ENCODE measurements at regions not wholly inside any gene's neighbourhood (a gene's known extent, or its start where the extent isn't known, plus 50 kb on each side); places are given as distances from the start of the nearest gene placed in this dataset.

DNA sequence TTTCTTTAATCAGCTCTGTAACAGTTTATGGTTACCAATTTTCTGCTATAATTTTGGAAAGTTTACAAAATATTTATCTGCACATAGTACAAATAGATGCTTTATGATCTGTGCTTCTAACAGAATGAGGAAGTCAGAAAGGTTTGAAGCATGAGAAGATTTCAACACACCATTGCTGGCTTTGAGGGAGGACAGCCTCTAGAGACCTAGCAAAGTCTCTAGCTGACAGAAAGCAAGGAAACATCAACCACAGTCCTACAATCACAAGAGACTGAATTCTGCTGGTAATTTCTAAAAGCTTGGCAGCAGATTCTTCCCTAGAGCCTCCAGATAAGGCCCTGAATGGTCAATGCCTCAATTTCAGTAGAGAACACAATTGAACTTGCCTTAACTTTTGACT, 750.8 kb upstream of the SLC35B3 start:
- intact Hi-C loops (cut with DNase I; ENCODE audit: low total_unique reads): no loop called here
- no peak overlapping the region for H3K4me3 ChIP-seq
- H3K27me3 ChIP-seq: no peaks in the 10 kb centered on the region
- H3K36me3 ChIP-seq: no peaks in the 10 kb centered on the region
- no peaks in the 10 kb centered on the region for H3K9me3 ChIP-seq
- H3K4me1 ChIP-seq: no peaks in the 10 kb centered on the region
- no peak for TF ChIP-seq CTCF (IDR thresholded peaks at IDR 0.05)
- TF ChIP-seq POLR2A (IDR thresholded peaks at IDR 0.05): no peak
- no peak overlapping the region for H3K27ac ChIP-seq
- DNase-seq: no peak

DNA sequence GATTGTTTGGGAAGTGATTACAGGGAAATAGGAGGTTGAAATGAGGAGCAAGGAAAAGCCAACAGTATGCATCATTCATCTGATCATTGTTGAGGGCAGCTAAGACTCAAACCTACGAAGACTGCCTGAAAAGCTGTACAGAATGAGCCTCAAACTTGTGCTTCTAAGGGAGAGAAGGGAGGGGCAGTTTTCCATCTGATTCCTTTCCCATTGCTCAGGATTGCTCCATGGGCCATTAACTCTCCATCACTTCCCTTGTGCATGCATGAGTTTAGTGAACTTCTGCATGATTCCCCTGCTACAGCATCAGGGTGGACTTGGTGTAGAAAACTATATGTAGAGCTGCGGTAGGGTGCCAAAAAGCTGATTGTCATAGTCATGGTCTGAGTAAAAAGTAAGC, 742.7 kb upstream of the SLC35B3 start:
- H3K4me3 ChIP-seq: no peak overlapping the region
- intact Hi-C loops (cut with DNase I; ENCODE audit: low total_unique reads): no loop called here

DNA sequence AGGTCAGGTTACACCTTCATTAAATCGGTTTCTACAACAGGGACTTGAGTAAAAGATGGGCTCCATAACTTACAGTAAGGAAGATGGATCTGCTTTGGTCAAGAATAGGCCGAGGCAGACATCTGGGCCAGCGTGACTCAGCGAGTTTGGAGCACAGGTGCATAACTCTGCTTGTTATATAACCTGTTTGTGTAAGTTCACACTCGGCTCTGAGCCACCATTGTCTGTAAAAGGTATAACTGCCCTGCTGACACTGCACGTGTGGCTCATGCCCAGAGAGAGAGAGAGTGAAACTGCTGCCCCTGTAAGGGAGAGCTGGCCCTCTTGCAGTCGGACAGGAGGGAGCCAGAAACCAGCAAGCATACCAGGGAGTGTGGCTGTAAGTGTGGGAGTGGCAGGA, 737.9 kb upstream of the SLC35B3 start:
- Histone ChIP-seq H3K4me3 (no peak overlapping the region), H3K9me3 (no peaks in the 10 kb centered on the region), H3K4me1 (no peaks in the 10 kb centered on the region), H3K27ac (no peak overlapping the region), H3K36me3 (no peaks in the 10 kb centered on the region), H3K27me3 (no peaks in the 10 kb centered on the region)
- TF ChIP-seq CTCF (IDR thresholded peaks at IDR 0.05): no peak
- TF ChIP-seq POLR2A (IDR thresholded peaks at IDR 0.05): no peak
- intact Hi-C loops (cut with DNase I; ENCODE audit: low total_unique reads): no loop called here
- no peak for DNase-seq

More for the DNA sequence above, 742.7 kb upstream of the SLC35B3 start:
- no peak overlapping the region for H3K27ac ChIP-seq
- no peaks in the 10 kb centered on the region for H3K36me3 ChIP-seq
- DNase-seq: no peak
- H3K27me3 ChIP-seq: no peaks in the 10 kb centered on the region
- TF ChIP-seq CTCF (IDR thresholded peaks at IDR 0.05): no peak
- no peaks in the 10 kb centered on the region for H3K9me3 ChIP-seq
- H3K4me1 ChIP-seq: no peaks in the 10 kb centered on the region

GRCh38 chr6:9172096-9172495, 736.8 kb upstream of the SLC35B3 start:
- Histone ChIP-seq H3K27ac (no peak overlapping the region), H3K4me3 (no peak overlapping the region), H3K4me1 (no peaks in the 10 kb centered on the region), H3K36me3 (no peaks in the 10 kb centered on the region), H3K9me3 (no peaks in the 10 kb centered on the region), H3K27me3 (no peaks in the 10 kb centered on the region)
- TF ChIP-seq POLR2A (IDR thresholded peaks at IDR 0.05): no peak
- TF ChIP-seq CTCF (IDR thresholded peaks at IDR 0.05): no peak
- DNase-seq: no peak
- intact Hi-C loops (cut with DNase I; ENCODE audit: low total_unique reads): no loop called here

GRCh38 chr6:9168669-9169068, 733.3 kb upstream of the SLC35B3 start:
- intact Hi-C loops (cut with DNase I; ENCODE audit: low total_unique reads): no loop called here

More at GRCh38 chr6:9168669-9169068, 733.3 kb upstream of the SLC35B3 start:
- no peaks in the 10 kb centered on the region for H3K4me1 ChIP-seq
- no peaks in the 10 kb centered on the region for H3K9me3 ChIP-seq
- TF ChIP-seq CTCF (IDR thresholded peaks at IDR 0.05) (no peak), POLR2A (IDR thresholded peaks at IDR 0.05) (no peak)
- H3K36me3 ChIP-seq: no peaks in the 10 kb centered on the region
- H3K4me3 ChIP-seq: no peak overlapping the region
- H3K27me3 ChIP-seq: no peaks in the 10 kb centered on the region
- no peak overlapping the region for H3K27ac ChIP-seq
- no peak for DNase-seq

Data from uterus (tissue), 3 donors.